Calu3 (cell line): ENCODE measurements at regions not wholly inside any gene's neighbourhood (a gene's known extent, or its start where the extent isn't known, plus 50 kb on each side); places are given as distances from the start of the nearest gene placed in this dataset.

ENCODE experiments used
- BruUV-seq: library from RNA; stranded (reverse); fragments of 400-500 nt; replicated peaks from 2 replicates; lab custom pipeline; 2021; lab: Mats Ljungman, UMichigan
- CTCF ChIA-PET: fragments of 300-600 bp; sonication (Branson Sonifier 250); formaldehyde crosslinking; loops from one replicate; lab custom pipeline; 2022; ENCODE audit warnings: antibody characterized with exemption; lab: Charles Lee
- DNase-seq: peaks from one replicate; pipeline ENCODE4 v3.0.0; 2022
- H3K27ac Mint-ChIP-seq: one replicate; pipeline ENCODE4 v1.8.0; 2022; ENCODE audit warnings: mixed read lengths; ENCODE audit not compliant: unreplicated experiment
- H3K27me3 Mint-ChIP-seq: one replicate; pipeline ENCODE4 v1.8.0; 2022; ENCODE audit warnings: mixed read lengths; ENCODE audit not compliant: unreplicated experiment
- H3K36me3 Mint-ChIP-seq: one replicate; pipeline ENCODE4 v1.8.0; 2022; ENCODE audit warnings: mild to moderate bottlenecking, moderate library complexity, mixed read lengths; ENCODE audit not compliant: insufficient read depth, unreplicated experiment
- H3K4me1 Mint-ChIP-seq: one replicate; pipeline ENCODE4 v1.8.0; 2022; ENCODE audit warnings: mild to moderate bottlenecking, low read depth, mixed read lengths; ENCODE audit not compliant: unreplicated experiment
- H3K4me3 Mint-ChIP-seq: one replicate; pipeline ENCODE4 v1.8.0; 2022; ENCODE audit warnings: mild to moderate bottlenecking, low read depth, moderate library complexity, mixed read lengths; ENCODE audit not compliant: unreplicated experiment
- H3K9me3 Mint-ChIP-seq: one replicate; pipeline ENCODE4 v1.8.0; 2022; ENCODE audit warnings: low read depth, mixed read lengths; ENCODE audit not compliant: unreplicated experiment
- CTCF ChIP-seq: fragments of 200-600 bp; IDR thresholded peaks from one replicate; pipeline ENCODE4 v1.8.0; 2022; ENCODE audit warnings: antibody characterized with exemption; ENCODE audit not compliant: unreplicated experiment
- intact Hi-C: fragments of 100-400 bp; cut with micrococcal nuclease; formaldehyde crosslinking; loops from one replicate; pipeline ENCODE4 v1.10.0; 2022; ENCODE audit not compliant: unreplicated experiment

GRCh38 chr18:72160510-72161445 is 383.4 kb downstream of the CBLN2 start:
- intact Hi-C loops = no loop called here
- no peak for DNase-seq
- peaks cover 8% of the 10 kb centered on the region for H3K9me3 Mint-ChIP-seq
- H3K36me3 Mint-ChIP-seq = no peaks in the 10 kb centered on the region
- no peaks in the 10 kb centered on the region for H3K4me1 Mint-ChIP-seq
- H3K27me3 Mint-ChIP-seq = no peaks in the 10 kb centered on the region
- H3K27ac Mint-ChIP-seq = no peak overlapping the region
- CTCF ChIA-PET = no interaction called here
- BruUV-seq = no TSS peak
- no peak overlapping the region for H3K4me3 Mint-ChIP-seq
- TF ChIP-seq CTCF = no peak

- H3K4me3 Mint-ChIP-seq = no peak overlapping the region
- no peaks in the 10 kb centered on the region for H3K4me1 Mint-ChIP-seq
- no peaks in the 10 kb centered on the region for H3K36me3 Mint-ChIP-seq
- no peak for TF ChIP-seq CTCF
- CTCF ChIA-PET = no interaction called here
- BruUV-seq = no TSS peak
- H3K27me3 Mint-ChIP-seq = no peaks in the 10 kb centered on the region
- H3K27ac Mint-ChIP-seq = no peak overlapping the region
- no peak for DNase-seq
- intact Hi-C loops = no loop called here
- peaks cover 11% of the 10 kb centered on the region for H3K9me3 Mint-ChIP-seq
Observed at GRCh38 chr18:72155327-72155726, 388.8 kb downstream of the CBLN2 start.

- BruUV-seq = no TSS peak
Observed at GRCh38 chr18:72154926-72155325, 389.2 kb downstream of the CBLN2 start.

GRCh38 chr18:72152935-72153334 is 391.2 kb downstream of the CBLN2 start:
- CTCF ChIA-PET = no interaction called here
- no peak for DNase-seq

More at GRCh38 chr18:72154926-72155325, 389.2 kb downstream of the CBLN2 start:
- Mint-ChIP-seq H3K27me3 (no peaks in the 10 kb centered on the region), H3K9me3 (peaks cover 11% of the 10 kb centered on the region), H3K4me3 (no peak overlapping the region), H3K4me1 (no peaks in the 10 kb centered on the region), H3K36me3 (no peaks in the 10 kb centered on the region), H3K27ac (no peak overlapping the region)
- intact Hi-C loops = no loop called here
- DNase-seq = no peak
- no peak for TF ChIP-seq CTCF
- CTCF ChIA-PET = no interaction called here

More at GRCh38 chr18:72152935-72153334, 391.2 kb downstream of the CBLN2 start:
- H3K4me1 Mint-ChIP-seq = no peaks in the 10 kb centered on the region
- H3K27me3 Mint-ChIP-seq = no peaks in the 10 kb centered on the region
- H3K36me3 Mint-ChIP-seq = no peaks in the 10 kb centered on the region
- H3K9me3 Mint-ChIP-seq = peaks cover 10% of the 10 kb centered on the region
- no peak for TF ChIP-seq CTCF
- H3K4me3 Mint-ChIP-seq = no peak overlapping the region
- BruUV-seq = no TSS peak
- intact Hi-C loops = no loop called here
- H3K27ac Mint-ChIP-seq = no peak overlapping the region
